ENCODE measurements at regions not wholly inside any gene's neighbourhood (a gene's known extent, or its start where the extent isn't known, plus 50 kb on each side); places are given as distances from the start of the nearest gene placed in this dataset.

GRCh38 chr21:27690426-27690825, 723.5 kb upstream of the ADAMTS5 start:
- H3K27me3 ChIP-seq, result no peaks in the 10 kb centered on the region
- intact Hi-C loops (cut with DNase I), result no loop called here
- TF ChIP-seq, protein P1, sequence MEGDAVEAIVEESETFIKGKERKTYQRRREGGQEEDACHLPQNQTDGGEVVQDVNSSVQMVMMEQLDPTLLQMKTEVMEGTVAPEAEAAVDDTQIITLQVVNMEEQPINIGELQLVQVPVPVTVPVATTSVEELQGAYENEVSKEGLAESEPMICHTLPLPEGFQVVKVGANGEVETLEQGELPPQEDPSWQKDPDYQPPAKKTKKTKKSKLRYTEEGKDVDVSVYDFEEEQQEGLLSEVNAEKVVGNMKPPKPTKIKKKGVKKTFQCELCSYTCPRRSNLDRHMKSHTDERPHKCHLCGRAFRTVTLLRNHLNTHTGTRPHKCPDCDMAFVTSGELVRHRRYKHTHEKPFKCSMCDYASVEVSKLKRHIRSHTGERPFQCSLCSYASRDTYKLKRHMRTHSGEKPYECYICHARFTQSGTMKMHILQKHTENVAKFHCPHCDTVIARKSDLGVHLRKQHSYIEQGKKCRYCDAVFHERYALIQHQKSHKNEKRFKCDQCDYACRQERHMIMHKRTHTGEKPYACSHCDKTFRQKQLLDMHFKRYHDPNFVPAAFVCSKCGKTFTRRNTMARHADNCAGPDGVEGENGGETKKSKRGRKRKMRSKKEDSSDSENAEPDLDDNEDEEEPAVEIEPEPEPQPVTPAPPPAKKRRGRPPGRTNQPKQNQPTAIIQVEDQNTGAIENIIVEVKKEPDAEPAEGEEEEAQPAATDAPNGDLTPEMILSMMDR (IDR thresholded peaks at IDR 0.05), result no peak

GRCh38 chr21:27688773-27689172, 721.9 kb upstream of the ADAMTS5 start:
- ATAC-seq, result no peak
- intact Hi-C loops (cut with DNase I), result loop anchor here in 1 of 10 donors (10.0 kb wide), 1 partner anchor 114 kb away; no protein-coding TSS in a partner anchor

More at GRCh38 chr21:27690426-27690825, 723.5 kb upstream of the ADAMTS5 start:
- Histone ChIP-seq H3K4me3 (no peak overlapping the region), H3K9me3 (peaks cover 0 to 24% (median 8%) of the 10 kb centered on the region in 11 donors), H3K27ac (no peak overlapping the region), H3K4me1 (no peaks in the 10 kb centered on the region), H3K36me3 (no peaks in the 10 kb centered on the region)
- no peak for DNase-seq
- no peak for ATAC-seq
- WGBS, 2 donors, result 75 to 84% methylated on average over 4 of the region's 4 CpGs

DNA sequence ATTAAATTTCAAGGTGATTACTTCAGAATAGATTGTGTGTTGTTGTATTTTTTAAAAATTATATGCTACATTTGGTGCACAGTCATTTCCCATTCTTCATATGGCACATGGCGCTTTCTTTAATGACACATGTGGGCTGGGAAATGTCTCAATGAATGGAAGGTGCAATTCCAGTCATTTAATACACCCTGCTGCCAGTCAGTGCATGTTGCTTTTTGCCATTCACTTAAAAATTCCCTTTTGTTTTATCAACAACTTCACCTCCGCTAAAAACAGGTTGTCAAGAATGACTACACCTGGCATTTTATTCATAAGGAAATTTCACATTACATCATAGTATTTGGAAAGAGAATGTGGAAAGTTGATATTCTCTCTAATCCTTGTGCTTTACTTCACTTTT, 716.4 kb upstream of the ADAMTS5 start:
- Histone ChIP-seq H3K36me3 (no peaks in the 10 kb centered on the region), H3K9me3 (peaks cover 0 to 8% (median 2%) of the 10 kb centered on the region in 11 donors), H3K27ac (no peak overlapping the region), H3K27me3 (no peaks in the 10 kb centered on the region), H3K4me1 (peaks cover 0 to 3% (median 0%) of the 10 kb centered on the region in 9 donors), H3K4me3 (no peak overlapping the region)
- TF ChIP-seq, protein P1 (IDR thresholded peaks at IDR 0.05), result no peak
- ATAC-seq, result no peak
- intact Hi-C loops (cut with DNase I), result loop anchor here in 1 of 10 donors (10.0 kb wide), 1 partner anchor 108 kb away; no protein-coding TSS in a partner anchor
- WGBS, 2 donors, result 81 to 97% methylated on average over 2 of the region's 2 CpGs
- DNase-seq, result no peak

More at GRCh38 chr21:27688773-27689172, 721.9 kb upstream of the ADAMTS5 start:
- Histone ChIP-seq H3K27me3 (no peaks in the 10 kb centered on the region), H3K4me1 (no peaks in the 10 kb centered on the region), H3K4me3 (no peak overlapping the region), H3K27ac (no peak overlapping the region), H3K36me3 (no peaks in the 10 kb centered on the region), H3K9me3 (peaks cover 0 to 24% (median 8%) of the 10 kb centered on the region in 11 donors)
- DNase-seq, result no peak
- TF ChIP-seq, protein P1 (IDR thresholded peaks at IDR 0.05), result no peak

DNA sequence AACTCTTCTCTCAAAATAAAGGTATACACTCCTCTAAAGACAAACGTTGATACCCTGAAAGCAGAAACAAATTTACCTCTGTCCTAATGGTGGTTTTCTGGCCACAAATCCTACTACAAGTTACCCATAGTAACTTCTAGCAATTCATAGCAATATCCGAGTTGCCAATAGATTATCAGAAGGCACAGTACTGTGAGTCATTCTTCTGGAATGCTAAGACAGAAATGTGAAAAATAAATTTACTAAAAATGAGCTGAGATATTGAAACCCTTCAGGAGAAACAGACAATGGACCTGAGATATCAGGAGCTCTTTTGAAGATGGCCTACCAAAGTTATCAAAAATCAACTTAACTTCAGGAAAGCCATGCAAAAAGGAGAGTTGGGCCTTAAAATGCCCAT, 715.0 kb upstream of the ADAMTS5 start:
- Histone ChIP-seq H3K4me3 (no peak overlapping the region), H3K27me3 (no peaks in the 10 kb centered on the region), H3K27ac (no peak overlapping the region), H3K9me3 (no peaks in the 10 kb centered on the region), H3K4me1 (peaks cover 0 to 3% (median 0%) of the 10 kb centered on the region in 9 donors), H3K36me3 (no peaks in the 10 kb centered on the region)
- DNase-seq (no peak), ATAC-seq (no peak)
- TF ChIP-seq, protein P1 (IDR thresholded peaks at IDR 0.05), result no peak
- 42 to 55% methylated on average over 2 of the region's 2 CpGs for WGBS, 2 donors
- intact Hi-C loops (cut with DNase I), result loop anchor here in 1 of 10 donors (10.0 kb wide), 1 partner anchor 107 kb away; no protein-coding TSS in a partner anchor

Data from heart right ventricle (tissue), 16 donors.